ENCODE measurements at regions not wholly inside any gene's neighbourhood (a gene's known extent, or its start where the extent isn't known, plus 50 kb on each side); places are given as distances from the start of the nearest gene placed in this dataset.

DNA sequence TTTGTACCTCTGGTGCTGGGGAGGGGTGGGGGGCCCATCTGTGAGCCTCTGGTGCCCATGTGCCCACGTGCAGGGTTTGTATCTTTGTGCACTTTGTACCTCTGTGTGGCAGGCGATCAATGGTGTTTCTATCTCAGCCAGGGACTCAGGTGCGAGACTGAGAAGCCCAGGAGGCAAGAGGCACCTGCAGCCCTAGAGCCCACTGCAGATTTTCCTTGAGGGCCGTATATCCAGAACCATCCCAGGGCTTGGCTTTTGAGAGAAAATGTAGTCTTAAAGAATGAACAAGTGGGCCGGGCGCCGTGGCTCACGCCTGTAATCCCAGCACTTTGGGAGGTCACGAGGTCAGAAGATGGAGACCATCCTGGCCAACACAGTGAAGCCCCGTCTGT is 52.2 kb upstream of the KCNMB1 start:
- TF ChIP-seq POLR2A (IDR thresholded peaks at IDR 0.05; ENCODE audit: low read depth) = no peak
- TF ChIP-seq, protein P1, sequence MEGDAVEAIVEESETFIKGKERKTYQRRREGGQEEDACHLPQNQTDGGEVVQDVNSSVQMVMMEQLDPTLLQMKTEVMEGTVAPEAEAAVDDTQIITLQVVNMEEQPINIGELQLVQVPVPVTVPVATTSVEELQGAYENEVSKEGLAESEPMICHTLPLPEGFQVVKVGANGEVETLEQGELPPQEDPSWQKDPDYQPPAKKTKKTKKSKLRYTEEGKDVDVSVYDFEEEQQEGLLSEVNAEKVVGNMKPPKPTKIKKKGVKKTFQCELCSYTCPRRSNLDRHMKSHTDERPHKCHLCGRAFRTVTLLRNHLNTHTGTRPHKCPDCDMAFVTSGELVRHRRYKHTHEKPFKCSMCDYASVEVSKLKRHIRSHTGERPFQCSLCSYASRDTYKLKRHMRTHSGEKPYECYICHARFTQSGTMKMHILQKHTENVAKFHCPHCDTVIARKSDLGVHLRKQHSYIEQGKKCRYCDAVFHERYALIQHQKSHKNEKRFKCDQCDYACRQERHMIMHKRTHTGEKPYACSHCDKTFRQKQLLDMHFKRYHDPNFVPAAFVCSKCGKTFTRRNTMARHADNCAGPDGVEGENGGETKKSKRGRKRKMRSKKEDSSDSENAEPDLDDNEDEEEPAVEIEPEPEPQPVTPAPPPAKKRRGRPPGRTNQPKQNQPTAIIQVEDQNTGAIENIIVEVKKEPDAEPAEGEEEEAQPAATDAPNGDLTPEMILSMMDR (IDR thresholded peaks at IDR 0.05) = no peak
